ENCODE measurements at regions not wholly inside any gene's neighbourhood (a gene's known extent, or its start where the extent isn't known, plus 50 kb on each side); places are given as distances from the start of the nearest gene placed in this dataset.

DNA sequence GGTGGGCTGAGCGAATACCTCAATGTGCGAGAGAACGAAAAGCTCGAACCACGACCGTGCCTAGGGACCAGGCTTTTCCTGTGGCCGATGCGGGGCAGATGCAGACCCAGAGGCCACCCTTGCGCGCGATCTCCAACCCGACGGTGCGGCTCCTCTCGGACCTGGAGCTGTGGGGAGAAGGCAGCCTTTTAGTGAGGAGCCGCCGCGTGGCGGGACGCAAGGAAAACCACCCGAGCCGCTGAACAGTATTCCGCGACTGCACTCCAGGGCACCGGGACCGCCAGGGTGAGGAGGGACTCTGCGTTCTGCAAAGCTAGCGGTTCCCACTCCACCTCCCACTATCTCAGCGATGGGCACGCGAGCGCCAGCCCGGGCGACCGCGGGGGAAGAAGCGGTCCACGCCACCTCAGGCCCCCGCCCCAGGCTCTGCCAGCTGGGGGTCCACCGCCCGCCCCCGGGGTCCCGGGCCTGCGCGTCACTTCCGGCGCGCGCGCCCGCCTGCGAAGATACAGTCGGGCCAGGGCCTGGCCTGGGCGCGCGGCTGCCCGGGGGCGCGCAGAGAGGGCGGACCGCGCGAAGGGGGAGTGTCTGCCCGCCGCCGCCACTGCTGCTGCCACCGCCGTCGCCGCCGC, 66.5 kb upstream of the PRKACB start (continued):
- TF ChIP-seq ZNF354B (CRISPR knock-in tag; IDR thresholded peaks at IDR 0.05) (no peak), TFE3 (CRISPR knock-in tag; IDR thresholded peaks at IDR 0.05) (no peak), SIN3A (IDR thresholded peaks at IDR 0.05; ENCODE audit: borderline replicate concordance in 2 of 2, control insufficient read depth in 1 of 2, low read depth in 2 of 2, low read length in 2 of 2) (peak; percentile 15 to 47; a peak in 1 of 4 replicates), ARID2 (IDR thresholded peaks at IDR 0.05) (no peak), MTA1 (IDR thresholded peaks at IDR 0.05; ENCODE audit: borderline replicate concordance) (0 out of 2 replicates have a peak, but pooled peaks have one; percentile 50), CHD4 (IDR thresholded peaks at IDR 0.05; ENCODE audit: insufficient read depth, insufficient replicate concordance, low read depth, low read length, poor library complexity, severe bottlenecking) (no peak), NFIX (CRISPR knock-in tag; IDR thresholded peaks at IDR 0.05; ENCODE audit: low read depth) (no peak), ATF3 (IDR thresholded peaks at IDR 0.05) (no peak), ATF3 (CRISPR knock-in tag; conservative IDR thresholded peaks at IDR 0.05) (peak; percentile 50; the same call in 1 of the 2 replicates), ZNF668 (CRISPR knock-in tag; IDR thresholded peaks at IDR 0.05) (no peak), ESRRB (CRISPR knock-in tag; IDR thresholded peaks at IDR 0.05; ENCODE audit: borderline replicate concordance) (no peak), ZFX (CRISPR knock-in tag; IDR thresholded peaks at IDR 0.05) (peak; percentile 77), MTA2 (IDR thresholded peaks at IDR 0.05; ENCODE audit: low read depth) (no peak), EGR1 (conservative IDR thresholded peaks at IDR 0.05) (peak; percentile 71), ZNF347 (CRISPR knock-in tag; IDR thresholded peaks at IDR 0.05; ENCODE audit: low read depth) (no peak), ILK (tag; IDR thresholded peaks at IDR 0.05; ENCODE audit: borderline replicate concordance, low read depth) (no peak)
- TF ChIP-seq, protein P1, sequence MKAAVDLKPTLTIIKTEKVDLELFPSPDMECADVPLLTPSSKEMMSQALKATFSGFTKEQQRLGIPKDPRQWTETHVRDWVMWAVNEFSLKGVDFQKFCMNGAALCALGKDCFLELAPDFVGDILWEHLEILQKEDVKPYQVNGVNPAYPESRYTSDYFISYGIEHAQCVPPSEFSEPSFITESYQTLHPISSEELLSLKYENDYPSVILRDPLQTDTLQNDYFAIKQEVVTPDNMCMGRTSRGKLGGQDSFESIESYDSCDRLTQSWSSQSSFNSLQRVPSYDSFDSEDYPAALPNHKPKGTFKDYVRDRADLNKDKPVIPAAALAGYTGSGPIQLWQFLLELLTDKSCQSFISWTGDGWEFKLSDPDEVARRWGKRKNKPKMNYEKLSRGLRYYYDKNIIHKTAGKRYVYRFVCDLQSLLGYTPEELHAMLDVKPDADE (conservative IDR thresholded peaks at IDR 0.05; ENCODE audit: control insufficient read depth, low read depth, low read length), result peak; percentile 38
- TF ChIP-seq, protein P2, sequence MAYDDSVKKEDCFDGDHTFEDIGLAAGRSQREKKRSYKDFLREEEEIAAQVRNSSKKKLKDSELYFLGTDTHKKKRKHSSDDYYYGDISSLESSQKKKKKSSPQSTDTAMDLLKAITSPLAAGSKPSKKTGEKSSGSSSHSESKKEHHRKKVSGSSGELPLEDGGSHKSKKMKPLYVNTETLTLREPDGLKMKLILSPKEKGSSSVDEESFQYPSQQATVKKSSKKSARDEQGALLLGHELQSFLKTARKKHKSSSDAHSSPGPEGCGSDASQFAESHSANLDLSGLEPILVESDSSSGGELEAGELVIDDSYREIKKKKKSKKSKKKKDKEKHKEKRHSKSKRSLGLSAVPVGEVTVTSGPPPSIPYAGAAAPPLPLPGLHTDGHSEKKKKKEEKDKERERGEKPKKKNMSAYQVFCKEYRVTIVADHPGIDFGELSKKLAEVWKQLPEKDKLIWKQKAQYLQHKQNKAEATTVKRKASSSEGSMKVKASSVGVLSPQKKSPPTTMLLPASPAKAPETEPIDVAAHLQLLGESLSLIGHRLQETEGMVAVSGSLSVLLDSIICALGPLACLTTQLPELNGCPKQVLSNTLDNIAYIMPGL (CRISPR knock-in tag; IDR thresholded peaks at IDR 0.05), result 0 out of 2 replicates have a peak, but pooled peaks have one; percentile 16

Data from K562 (cell line).